ENCODE measurements at regions not wholly inside any gene's neighbourhood (a gene's known extent, or its start where the extent isn't known, plus 50 kb on each side); places are given as distances from the start of the nearest gene placed in this dataset.

DNA sequence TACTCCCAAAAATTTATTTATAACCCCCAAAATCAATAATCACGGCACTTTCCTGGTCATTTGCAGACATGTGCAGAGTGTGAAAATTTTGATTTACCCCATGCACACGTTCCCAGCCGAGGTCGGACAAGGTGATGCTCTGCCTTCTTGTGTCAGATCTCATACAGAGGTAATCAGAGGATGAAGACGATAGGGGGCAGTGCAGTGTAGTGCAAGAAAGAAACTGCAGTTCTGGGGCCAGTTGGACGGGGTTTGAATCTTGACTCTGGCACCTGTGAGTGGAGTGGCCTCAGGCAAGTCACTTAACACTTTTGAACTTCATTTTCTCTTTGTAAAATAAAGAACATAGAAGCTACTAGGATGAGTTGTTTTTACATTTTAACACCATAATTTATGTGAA is 88.4 kb downstream of the FRMPD3 start:
- H3K4me3 ChIP-seq (ENCODE audit: low read depth, low read length) = no peak overlapping the region
- H3K27me3 ChIP-seq (replicated peaks) = no peaks in the 10 kb centered on the region
- TF ChIP-seq, protein P1, sequence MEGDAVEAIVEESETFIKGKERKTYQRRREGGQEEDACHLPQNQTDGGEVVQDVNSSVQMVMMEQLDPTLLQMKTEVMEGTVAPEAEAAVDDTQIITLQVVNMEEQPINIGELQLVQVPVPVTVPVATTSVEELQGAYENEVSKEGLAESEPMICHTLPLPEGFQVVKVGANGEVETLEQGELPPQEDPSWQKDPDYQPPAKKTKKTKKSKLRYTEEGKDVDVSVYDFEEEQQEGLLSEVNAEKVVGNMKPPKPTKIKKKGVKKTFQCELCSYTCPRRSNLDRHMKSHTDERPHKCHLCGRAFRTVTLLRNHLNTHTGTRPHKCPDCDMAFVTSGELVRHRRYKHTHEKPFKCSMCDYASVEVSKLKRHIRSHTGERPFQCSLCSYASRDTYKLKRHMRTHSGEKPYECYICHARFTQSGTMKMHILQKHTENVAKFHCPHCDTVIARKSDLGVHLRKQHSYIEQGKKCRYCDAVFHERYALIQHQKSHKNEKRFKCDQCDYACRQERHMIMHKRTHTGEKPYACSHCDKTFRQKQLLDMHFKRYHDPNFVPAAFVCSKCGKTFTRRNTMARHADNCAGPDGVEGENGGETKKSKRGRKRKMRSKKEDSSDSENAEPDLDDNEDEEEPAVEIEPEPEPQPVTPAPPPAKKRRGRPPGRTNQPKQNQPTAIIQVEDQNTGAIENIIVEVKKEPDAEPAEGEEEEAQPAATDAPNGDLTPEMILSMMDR (IDR thresholded peaks at IDR 0.05; ENCODE audit: low read depth, low read length, missing control alignments) = peak; percentile 69
- no peaks in the 10 kb centered on the region for H3K36me3 ChIP-seq (replicated peaks)
- in situ Hi-C loops (cut with HindIII; ENCODE audit: low pct_ligation_motif_present, low sequenced_read_pairs) = no loop called here
- no peak overlapping the region for H3K27ac ChIP-seq
- peak; percentile 32 for DNase-seq

DNA sequence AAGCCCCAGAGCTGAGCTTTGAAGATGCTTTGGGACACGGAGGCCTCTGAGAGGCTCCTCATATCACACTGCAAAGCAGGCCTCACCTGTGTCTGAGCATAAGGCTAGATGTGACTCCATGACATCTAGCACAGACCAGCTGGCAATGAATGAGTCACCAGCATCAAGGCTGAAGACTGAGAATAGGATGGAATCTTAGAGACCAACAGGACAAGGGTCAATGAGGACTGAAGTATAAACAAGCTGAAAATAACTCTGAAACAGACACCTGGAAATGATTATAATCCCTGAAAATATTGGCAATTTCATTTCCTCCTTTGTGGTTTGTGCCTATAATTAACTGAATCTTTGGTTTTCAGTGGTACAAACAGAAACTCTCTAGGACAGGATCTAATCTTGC is 87.1 kb upstream of the PRPS1 start:
- DNase-seq = no peak
- TF ChIP-seq, protein P1 (IDR thresholded peaks at IDR 0.05; ENCODE audit: low read depth, low read length, missing control alignments) = no peak
- H3K27ac ChIP-seq = no peak overlapping the region
- H3K27me3 ChIP-seq (replicated peaks) = no peaks in the 10 kb centered on the region
- in situ Hi-C loops (cut with HindIII; ENCODE audit: low pct_ligation_motif_present, low sequenced_read_pairs) = no loop called here
- H3K4me3 ChIP-seq (ENCODE audit: low read depth, low read length) = no peak overlapping the region
- H3K36me3 ChIP-seq (replicated peaks) = no peaks in the 10 kb centered on the region

DNA sequence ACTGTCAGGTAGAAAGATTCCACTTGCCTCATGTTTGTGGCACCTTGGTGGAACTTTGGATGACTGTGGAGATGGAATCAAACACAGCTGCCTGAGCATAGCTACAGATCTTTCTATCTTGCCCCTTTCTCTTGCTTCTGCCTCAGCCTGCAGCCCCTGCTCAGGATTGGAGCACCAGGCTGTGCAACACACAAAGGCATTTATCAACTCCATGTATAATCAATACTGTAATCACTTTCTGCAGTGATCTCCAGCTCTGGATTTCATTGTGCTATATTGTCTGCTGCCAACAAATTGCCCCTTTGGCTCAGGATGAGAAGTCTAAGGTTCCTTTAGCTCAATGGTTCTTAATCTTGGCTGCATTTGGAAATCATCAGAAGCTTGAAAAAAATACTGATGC is 86.3 kb upstream of the PRPS1 start:
- DNase-seq = no peak
- H3K27me3 ChIP-seq (replicated peaks) = no peaks in the 10 kb centered on the region
- no peak overlapping the region for H3K27ac ChIP-seq
- H3K4me3 ChIP-seq (ENCODE audit: low read depth, low read length) = no peak overlapping the region
- TF ChIP-seq, protein P1 (IDR thresholded peaks at IDR 0.05; ENCODE audit: low read depth, low read length, missing control alignments) = no peak
- in situ Hi-C loops (cut with HindIII; ENCODE audit: low pct_ligation_motif_present, low sequenced_read_pairs) = no loop called here
- no peaks in the 10 kb centered on the region for H3K36me3 ChIP-seq (replicated peaks)

DNA sequence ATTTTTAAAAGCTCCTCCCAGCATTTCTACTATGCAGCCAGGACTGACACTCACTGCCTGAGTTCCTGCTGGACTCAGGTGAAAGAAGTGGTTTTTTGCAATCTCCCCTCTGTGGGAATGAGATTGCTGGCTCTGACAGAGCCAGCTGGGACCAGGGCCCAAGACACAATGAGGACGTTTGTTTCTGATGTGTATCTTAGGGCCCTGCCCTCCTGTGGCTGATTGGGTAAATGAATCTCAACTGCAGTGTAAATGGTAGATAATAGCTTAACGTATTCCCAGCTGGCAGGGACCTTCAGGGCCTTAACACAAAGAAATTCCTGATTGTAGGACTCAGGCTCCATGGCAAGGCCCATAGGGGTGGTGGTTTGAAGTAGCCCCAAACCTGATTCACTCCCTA is 85.8 kb upstream of the PRPS1 start:
- TF ChIP-seq, protein P1 (IDR thresholded peaks at IDR 0.05; ENCODE audit: low read depth, low read length, missing control alignments) = peak; percentile 54
- peak; percentile 11 for DNase-seq

DNA sequence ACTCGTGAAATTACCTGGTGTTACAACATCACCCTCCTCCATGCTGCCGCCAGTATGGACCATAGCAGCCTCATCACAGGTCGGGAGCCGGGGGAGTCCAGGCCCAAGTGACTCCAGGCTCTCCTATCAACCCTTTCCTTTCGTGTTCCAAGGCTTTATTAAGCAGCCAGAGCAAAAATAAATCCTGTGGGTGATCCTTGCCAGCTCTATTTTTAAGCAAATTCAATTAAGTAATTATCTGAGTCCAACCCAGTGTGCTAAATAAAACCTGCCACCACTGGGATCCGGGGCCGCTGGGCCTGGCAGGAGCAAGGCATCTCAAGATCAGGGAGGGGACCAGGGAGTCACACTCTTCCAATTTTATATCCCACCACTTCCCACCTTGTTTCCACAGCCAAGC is 80.7 kb upstream of the PRPS1 start:
- DNase-seq = no peak
- Histone ChIP-seq H3K27me3 (replicated peaks) (no peaks in the 10 kb centered on the region), H3K36me3 (replicated peaks) (no peaks in the 10 kb centered on the region), H3K27ac (no peak overlapping the region), H3K4me3 (ENCODE audit: low read depth, low read length) (no peak overlapping the region)
- in situ Hi-C loops (cut with HindIII; ENCODE audit: low pct_ligation_motif_present, low sequenced_read_pairs) = no loop called here
- TF ChIP-seq, protein P1 (IDR thresholded peaks at IDR 0.05; ENCODE audit: low read depth, low read length, missing control alignments) = no peak

More for the DNA sequence above, 85.8 kb upstream of the PRPS1 start:
- in situ Hi-C loops (cut with HindIII; ENCODE audit: low pct_ligation_motif_present, low sequenced_read_pairs) = no loop called here
- Histone ChIP-seq H3K27me3 (replicated peaks) (no peaks in the 10 kb centered on the region), H3K27ac (no peak overlapping the region), H3K36me3 (replicated peaks) (no peaks in the 10 kb centered on the region), H3K4me3 (ENCODE audit: low read depth, low read length) (no peak overlapping the region)

DNA sequence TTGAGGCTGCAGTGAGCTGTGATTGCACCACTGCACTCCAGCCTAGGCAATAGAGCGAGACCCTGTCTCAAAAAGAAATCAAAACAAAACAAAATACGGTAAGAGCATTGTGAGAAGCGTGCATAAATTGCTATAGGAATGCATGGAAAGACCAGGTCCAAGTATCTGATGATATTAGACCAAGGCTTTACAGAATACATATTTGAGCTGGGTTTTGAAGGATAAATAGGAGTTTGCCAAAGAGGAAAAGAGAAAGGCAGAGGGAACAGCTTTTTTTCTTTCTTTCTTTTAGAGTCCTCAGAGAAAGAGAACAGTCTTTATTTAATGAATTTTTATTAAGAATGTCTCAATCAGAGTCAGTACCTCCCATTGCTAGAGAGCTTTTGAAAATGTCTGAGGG is 79.5 kb upstream of the PRPS1 start:
- DNase-seq = no peak
- H3K27ac ChIP-seq = no peak overlapping the region
- no peaks in the 10 kb centered on the region for H3K36me3 ChIP-seq (replicated peaks)
- H3K4me3 ChIP-seq (ENCODE audit: low read depth, low read length) = no peak overlapping the region
- in situ Hi-C loops (cut with HindIII; ENCODE audit: low pct_ligation_motif_present, low sequenced_read_pairs) = no loop called here
- H3K27me3 ChIP-seq (replicated peaks) = no peaks in the 10 kb centered on the region
- TF ChIP-seq, protein P1 (IDR thresholded peaks at IDR 0.05; ENCODE audit: low read depth, low read length, missing control alignments) = no peak
